ENCODE measurements at regions not wholly inside any gene's neighbourhood (a gene's known extent, or its start where the extent isn't known, plus 50 kb on each side); places are given as distances from the start of the nearest gene placed in this dataset.

DNA sequence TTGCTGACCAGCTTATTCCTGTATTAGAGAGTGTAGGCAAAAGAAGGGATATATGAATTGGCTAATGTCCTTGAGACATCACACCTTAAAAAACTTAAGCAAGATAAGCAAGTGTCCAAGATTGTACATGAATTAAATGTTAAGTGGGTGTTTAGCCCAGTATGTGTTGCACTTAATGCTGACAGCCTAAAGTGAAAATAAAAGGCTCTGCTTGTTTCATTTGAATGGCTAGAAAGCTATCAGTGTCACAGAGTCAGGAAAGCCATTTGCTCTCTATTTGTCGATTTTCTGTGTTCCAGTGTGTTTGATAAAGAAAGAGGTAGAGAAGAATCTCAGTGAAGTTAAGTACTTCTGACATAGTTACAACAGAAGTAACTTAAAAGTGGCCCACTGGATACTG lies 744.9 kb downstream of the ANKRD7 start:
- TF ChIP-seq, protein P1, sequence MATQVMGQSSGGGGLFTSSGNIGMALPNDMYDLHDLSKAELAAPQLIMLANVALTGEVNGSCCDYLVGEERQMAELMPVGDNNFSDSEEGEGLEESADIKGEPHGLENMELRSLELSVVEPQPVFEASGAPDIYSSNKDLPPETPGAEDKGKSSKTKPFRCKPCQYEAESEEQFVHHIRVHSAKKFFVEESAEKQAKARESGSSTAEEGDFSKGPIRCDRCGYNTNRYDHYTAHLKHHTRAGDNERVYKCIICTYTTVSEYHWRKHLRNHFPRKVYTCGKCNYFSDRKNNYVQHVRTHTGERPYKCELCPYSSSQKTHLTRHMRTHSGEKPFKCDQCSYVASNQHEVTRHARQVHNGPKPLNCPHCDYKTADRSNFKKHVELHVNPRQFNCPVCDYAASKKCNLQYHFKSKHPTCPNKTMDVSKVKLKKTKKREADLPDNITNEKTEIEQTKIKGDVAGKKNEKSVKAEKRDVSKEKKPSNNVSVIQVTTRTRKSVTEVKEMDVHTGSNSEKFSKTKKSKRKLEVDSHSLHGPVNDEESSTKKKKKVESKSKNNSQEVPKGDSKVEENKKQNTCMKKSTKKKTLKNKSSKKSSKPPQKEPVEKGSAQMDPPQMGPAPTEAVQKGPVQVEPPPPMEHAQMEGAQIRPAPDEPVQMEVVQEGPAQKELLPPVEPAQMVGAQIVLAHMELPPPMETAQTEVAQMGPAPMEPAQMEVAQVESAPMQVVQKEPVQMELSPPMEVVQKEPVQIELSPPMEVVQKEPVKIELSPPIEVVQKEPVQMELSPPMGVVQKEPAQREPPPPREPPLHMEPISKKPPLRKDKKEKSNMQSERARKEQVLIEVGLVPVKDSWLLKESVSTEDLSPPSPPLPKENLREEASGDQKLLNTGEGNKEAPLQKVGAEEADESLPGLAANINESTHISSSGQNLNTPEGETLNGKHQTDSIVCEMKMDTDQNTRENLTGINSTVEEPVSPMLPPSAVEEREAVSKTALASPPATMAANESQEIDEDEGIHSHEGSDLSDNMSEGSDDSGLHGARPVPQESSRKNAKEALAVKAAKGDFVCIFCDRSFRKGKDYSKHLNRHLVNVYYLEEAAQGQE (IDR thresholded peaks at IDR 0.05; ENCODE audit: insufficient replicate concordance, low read depth) = no peak
- TF ChIP-seq POLR2AphosphoS5 (IDR thresholded peaks at IDR 0.05; ENCODE audit: low read depth) (no peak), GABPA (IDR thresholded peaks at IDR 0.05; ENCODE audit: low read depth) (no peak), SPI1 (IDR thresholded peaks at IDR 0.05; ENCODE audit: borderline replicate concordance, low read depth) (no peak)
- TF ChIP-seq, protein P2, sequence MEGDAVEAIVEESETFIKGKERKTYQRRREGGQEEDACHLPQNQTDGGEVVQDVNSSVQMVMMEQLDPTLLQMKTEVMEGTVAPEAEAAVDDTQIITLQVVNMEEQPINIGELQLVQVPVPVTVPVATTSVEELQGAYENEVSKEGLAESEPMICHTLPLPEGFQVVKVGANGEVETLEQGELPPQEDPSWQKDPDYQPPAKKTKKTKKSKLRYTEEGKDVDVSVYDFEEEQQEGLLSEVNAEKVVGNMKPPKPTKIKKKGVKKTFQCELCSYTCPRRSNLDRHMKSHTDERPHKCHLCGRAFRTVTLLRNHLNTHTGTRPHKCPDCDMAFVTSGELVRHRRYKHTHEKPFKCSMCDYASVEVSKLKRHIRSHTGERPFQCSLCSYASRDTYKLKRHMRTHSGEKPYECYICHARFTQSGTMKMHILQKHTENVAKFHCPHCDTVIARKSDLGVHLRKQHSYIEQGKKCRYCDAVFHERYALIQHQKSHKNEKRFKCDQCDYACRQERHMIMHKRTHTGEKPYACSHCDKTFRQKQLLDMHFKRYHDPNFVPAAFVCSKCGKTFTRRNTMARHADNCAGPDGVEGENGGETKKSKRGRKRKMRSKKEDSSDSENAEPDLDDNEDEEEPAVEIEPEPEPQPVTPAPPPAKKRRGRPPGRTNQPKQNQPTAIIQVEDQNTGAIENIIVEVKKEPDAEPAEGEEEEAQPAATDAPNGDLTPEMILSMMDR (IDR thresholded peaks at IDR 0.05; ENCODE audit: insufficient read depth, low read length) = no peak
- Histone ChIP-seq H3K27ac (replicated peaks) (no peak overlapping the region), H3K4me3 (replicated peaks; ENCODE audit: insufficient read depth, low read length) (no peak overlapping the region), H3K27me3 (ENCODE audit: insufficient read depth, poor library complexity, severe bottlenecking) (no peaks in the 10 kb centered on the region)
- no peak for DNase-seq (ENCODE audit: low read depth in 1 of 2, low spot score in 1 of 2)

DNA sequence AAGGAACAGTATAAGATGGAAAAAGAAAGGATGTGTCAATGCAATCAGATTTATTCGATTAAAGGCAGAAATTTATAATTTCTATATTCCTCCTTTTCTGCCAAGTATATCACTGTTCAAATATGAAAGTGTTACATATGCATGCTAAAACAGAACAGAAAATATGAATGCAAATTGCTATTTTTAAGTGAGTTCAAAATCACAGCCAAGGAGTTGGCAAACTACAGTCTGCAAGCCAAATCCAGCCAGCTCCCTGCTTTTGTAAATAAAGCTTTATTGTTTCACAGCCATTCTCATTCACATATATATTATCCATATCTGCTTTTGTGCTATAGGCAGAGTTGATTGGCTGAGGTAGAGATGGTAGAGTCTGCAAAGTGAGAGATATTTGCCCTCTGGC lies 747.2 kb downstream of the ANKRD7 start:
- H3K27ac ChIP-seq (replicated peaks) = no peak overlapping the region
- DNase-seq (ENCODE audit: low read depth in 1 of 2, low spot score in 1 of 2) = no peak

DNA sequence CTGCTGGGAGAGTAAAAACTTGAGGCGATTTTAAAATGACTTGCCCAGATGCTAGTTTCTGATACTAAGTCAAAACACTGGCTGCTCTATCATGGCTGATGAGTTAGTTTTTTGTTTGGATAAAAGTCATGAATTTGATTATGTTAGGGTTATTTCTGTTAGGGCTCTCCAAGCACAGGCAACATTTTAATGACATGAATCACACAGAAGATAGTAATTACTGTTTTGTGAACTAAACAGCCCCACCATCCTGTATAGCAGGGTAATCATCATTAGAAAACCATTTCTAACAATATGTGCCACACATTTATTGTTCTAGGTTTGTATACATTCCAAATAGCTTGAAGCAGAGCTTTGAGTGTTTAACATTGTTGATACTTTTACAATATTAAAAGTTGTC lies 750.3 kb downstream of the ANKRD7 start:
- no peak overlapping the region for H3K27ac ChIP-seq (replicated peaks)
- TF ChIP-seq POLR2AphosphoS5 (IDR thresholded peaks at IDR 0.05; ENCODE audit: low read depth) (no peak), SPI1 (IDR thresholded peaks at IDR 0.05; ENCODE audit: borderline replicate concordance, low read depth) (no peak)
- TF ChIP-seq, protein P2 (IDR thresholded peaks at IDR 0.05; ENCODE audit: insufficient read depth, low read length) = no peak
- TF ChIP-seq, protein P1 (IDR thresholded peaks at IDR 0.05; ENCODE audit: insufficient replicate concordance, low read depth) = no peak
- H3K4me3 ChIP-seq (replicated peaks; ENCODE audit: insufficient read depth, low read length) = no peak overlapping the region
- H3K27me3 ChIP-seq (ENCODE audit: insufficient read depth, poor library complexity, severe bottlenecking) = no peaks in the 10 kb centered on the region
- no peak for DNase-seq (ENCODE audit: low read depth in 1 of 2, low spot score in 1 of 2)

More for the DNA sequence above, 747.2 kb downstream of the ANKRD7 start:
- Histone ChIP-seq H3K27me3 (ENCODE audit: insufficient read depth, poor library complexity, severe bottlenecking) (no peaks in the 10 kb centered on the region), H3K4me3 (replicated peaks; ENCODE audit: insufficient read depth, low read length) (no peak overlapping the region)
- TF ChIP-seq, protein P2 (IDR thresholded peaks at IDR 0.05; ENCODE audit: insufficient read depth, low read length) = no peak
- TF ChIP-seq GABPA (IDR thresholded peaks at IDR 0.05; ENCODE audit: low read depth) (no peak), SPI1 (IDR thresholded peaks at IDR 0.05; ENCODE audit: borderline replicate concordance, low read depth) (no peak), POLR2AphosphoS5 (IDR thresholded peaks at IDR 0.05; ENCODE audit: low read depth) (no peak)
- TF ChIP-seq, protein P1 (IDR thresholded peaks at IDR 0.05; ENCODE audit: insufficient replicate concordance, low read depth) = no peak
